ENCODE measurements at regions not wholly inside any gene's neighbourhood (a gene's known extent, or its start where the extent isn't known, plus 50 kb on each side); places are given as distances from the start of the nearest gene placed in this dataset.
"Not testable (repeated sequence)": the region's sequence is repeated elsewhere in the genome, so short reads cannot be mapped to it uniquely, and the experiment has no call there.

- FAIRE-seq (no peak), DNase-seq (ENCODE audit: insufficient read length, low spot score) (no peak)
- TF ChIP-seq CTCF (IDR thresholded peaks at IDR 0.05; ENCODE audit: insufficient read depth, missing control alignments): no peak
Observed at GRCh38 chr7:93663561-93664299, 89.2 kb upstream of the CALCR start.

DNA sequence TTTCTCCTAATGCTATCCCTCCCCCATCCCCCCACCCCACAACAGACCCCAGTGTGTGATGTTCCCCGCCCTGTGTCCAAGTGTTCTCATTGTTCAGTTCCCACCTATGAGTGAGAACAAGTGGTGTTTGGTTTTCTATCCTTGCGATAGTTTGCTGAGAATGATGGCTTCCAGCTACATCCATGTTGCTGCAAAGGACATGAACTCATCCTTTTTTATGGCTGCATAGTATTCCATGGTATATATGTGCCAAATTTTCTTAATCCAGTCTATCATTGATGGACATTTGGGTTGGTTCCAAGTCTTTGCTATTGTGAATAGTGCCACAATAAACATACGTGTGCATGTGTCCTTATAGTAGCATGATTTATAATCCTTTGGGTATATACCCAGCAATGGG lies 83.6 kb upstream of the CALCR start:
- FAIRE-seq; DNase-seq (ENCODE audit: insufficient read length, low spot score): not testable (repeated sequence)

GRCh38 chr7:93651603-93652159 lies 77.2 kb upstream of the CALCR start:
- no peak for DNase-seq (ENCODE audit: insufficient read length, low spot score)
- TF ChIP-seq CTCF (IDR thresholded peaks at IDR 0.05; ENCODE audit: insufficient read depth, missing control alignments): no peak
- no peak for FAIRE-seq

DNA sequence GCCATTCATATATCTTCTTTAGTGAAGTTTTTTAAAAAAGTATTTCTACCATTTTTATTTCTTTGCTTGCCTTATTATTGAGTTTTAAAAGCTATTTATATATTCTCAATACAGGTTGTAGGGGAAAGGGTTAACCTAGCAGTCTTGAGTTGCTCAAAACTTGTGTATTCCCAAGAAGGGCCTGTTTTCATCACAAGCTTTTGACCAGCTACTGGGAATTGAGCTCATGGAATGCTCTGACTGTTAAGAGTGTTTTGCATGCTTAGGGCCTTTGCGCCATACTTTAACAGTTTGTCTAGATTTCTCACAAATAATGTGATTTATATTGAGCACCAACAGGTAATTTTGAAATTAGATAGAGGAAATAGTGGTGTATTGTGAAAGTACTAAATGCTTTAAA lies 72.0 kb upstream of the CALCR start:
- DNase-seq (ENCODE audit: insufficient read length, low spot score): no peak
- FAIRE-seq: no peak
- no peak for TF ChIP-seq CTCF (IDR thresholded peaks at IDR 0.05; ENCODE audit: insufficient read depth, missing control alignments)

DNA sequence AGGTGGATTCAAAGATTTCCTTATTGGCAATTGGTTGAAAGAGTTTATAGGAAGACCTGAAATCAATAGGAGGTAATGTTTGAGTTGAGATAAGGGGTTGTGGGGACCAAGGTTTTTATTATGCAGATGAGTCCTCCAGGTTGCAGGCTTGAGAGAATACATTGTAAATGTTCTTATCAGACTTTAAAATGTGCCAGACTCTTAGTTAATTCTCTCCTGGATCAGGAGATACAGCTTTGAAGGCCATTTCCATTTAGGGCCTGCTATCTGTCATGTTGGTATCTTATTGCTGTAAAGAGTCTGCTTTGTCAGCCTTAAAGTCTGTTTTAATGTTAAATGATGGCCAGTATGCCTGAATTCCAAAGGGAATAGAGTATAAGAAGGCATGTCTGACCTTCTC lies 61.8 kb upstream of the CALCR start:
- FAIRE-seq (no peak), DNase-seq (ENCODE audit: insufficient read length, low spot score) (no peak)
- TF ChIP-seq CTCF (IDR thresholded peaks at IDR 0.05; ENCODE audit: insufficient read depth, missing control alignments): no peak

GRCh38 chr7:93632371-93632770 lies 57.8 kb upstream of the CALCR start:
- no peak for FAIRE-seq
- TF ChIP-seq CTCF (IDR thresholded peaks at IDR 0.05; ENCODE audit: insufficient read depth, missing control alignments): no peak

DNA sequence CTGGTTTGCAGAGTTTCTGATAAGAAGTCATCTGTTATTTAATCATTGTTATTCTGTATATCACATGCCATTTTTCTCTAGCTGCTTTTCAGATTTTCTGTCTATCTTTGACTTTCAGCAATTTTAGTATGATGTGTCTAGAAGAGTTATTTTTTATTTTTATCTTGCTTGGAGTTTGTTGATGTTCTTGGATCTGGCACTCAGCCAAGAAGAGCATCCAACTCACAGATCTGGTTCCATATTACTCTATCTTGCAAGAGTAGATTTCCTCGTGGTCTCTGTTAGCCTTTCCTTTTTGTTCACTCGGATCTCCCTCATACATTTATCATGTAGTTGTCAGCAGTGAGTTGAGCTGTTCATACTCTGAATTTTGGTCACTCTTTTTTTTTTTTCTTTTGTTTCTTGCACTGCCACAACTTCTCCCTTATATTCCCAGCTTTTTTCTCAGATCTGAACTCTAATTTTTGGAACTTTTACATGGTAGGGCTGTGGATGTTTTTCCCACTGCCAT lies 54.8 kb upstream of the CALCR start:
- no peak for FAIRE-seq
- no peak for TF ChIP-seq CTCF (IDR thresholded peaks at IDR 0.05; ENCODE audit: insufficient read depth, missing control alignments)
- DNase-seq (ENCODE audit: insufficient read length, low spot score): no peak

More at GRCh38 chr7:93632371-93632770, 57.8 kb upstream of the CALCR start:
- no peak for DNase-seq (ENCODE audit: insufficient read length, low spot score)

Data from D721Med (cell line).